ENCODE measurements at regions not wholly inside any gene's neighbourhood (a gene's known extent, or its start where the extent isn't known, plus 50 kb on each side); places are given as distances from the start of the nearest gene placed in this dataset.

GRCh38 chr1:17970757-17971156, 136.8 kb upstream of the IGSF21 start:
- no peak for DNase-seq (ENCODE audit: low read depth)

DNA sequence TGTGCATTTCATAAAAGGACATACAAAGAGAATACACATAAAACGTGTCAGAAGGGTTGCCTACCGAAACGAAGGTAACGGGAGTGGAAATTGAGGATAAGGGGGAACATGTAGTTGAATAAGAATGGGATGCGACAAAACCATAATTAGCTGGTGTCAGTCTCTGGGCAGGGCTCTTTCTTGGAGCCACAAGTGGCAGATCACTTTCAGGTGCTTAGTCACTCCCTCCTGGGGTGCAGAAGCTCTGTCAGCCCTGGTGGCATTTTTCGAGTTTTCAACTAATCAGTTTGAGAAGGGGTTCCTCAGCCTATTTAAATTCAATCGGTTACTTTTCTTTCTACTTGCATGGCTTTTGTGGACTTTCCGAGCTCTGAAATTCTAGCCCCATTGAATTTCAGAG, 133.9 kb upstream of the IGSF21 start:
- no peak for DNase-seq (ENCODE audit: low read depth)

- DNase-seq (ENCODE audit: low read depth) = no peak
Measured at GRCh38 chr1:17976854-17977253, 130.7 kb upstream of the IGSF21 start.

DNA sequence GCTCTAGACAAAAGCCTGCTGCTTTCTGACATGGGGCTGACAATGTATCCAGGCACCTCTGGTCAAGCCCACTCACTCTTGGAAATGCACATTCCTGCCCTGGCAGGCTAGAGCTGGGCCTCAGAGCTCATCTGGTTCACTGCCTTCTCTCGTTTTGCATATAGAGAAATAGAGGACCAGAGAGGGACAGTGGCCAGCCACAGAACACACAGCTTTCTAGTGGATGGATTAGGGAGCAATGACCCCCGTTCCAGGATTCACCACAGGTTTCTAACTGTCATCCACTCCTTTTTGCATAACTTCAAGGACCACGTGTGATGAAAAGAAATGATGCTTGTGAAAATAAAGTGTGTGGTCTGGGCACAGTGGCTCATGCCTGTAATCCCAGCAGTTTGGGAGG, 129.6 kb upstream of the IGSF21 start:
- DNase-seq (ENCODE audit: low read depth) = no peak

- no peak for DNase-seq (ENCODE audit: low read depth)
Measured at GRCh38 chr1:17979815-17980214, 127.8 kb upstream of the IGSF21 start.

DNA sequence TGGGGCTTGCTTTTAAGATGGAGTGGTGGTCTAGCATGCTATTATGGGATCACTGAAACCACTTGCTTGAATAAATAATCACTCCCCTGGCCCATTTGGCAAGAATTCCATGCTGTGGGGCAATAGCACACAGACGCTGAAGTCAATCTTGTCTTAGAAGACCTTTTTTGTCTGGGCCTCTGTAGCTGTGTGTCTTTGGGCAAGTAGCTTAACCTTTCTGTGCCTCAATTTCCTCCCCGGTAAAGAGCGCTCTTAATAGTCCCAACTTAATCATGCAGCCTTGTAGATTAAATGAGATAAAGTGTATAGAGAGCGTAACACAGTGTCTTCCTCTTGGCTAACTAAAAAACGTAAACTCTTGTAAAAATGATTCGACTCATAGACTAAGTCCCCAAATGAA, 125.4 kb upstream of the IGSF21 start:
- no peak for DNase-seq (ENCODE audit: low read depth)

DNA sequence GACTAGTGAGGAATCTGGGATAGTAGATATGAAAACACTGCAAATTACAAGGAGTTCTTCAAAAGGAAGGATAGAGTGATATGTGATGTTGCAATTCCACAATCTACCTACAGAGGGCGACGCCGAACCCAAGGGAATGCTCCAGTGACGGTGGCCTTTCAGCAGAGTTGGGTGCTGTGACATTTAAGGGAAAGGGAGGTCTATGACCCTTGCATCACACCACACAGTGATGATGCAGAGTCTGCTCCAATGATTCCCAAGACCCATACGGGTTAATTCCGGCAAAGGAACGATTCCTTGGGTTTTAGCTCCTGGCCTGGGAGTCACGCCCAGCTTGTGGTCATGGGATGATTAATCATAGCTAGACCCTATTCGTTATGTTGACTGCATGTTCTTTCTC, 123.0 kb upstream of the IGSF21 start:
- DNase-seq (ENCODE audit: low read depth) = peak; percentile 53

DNA sequence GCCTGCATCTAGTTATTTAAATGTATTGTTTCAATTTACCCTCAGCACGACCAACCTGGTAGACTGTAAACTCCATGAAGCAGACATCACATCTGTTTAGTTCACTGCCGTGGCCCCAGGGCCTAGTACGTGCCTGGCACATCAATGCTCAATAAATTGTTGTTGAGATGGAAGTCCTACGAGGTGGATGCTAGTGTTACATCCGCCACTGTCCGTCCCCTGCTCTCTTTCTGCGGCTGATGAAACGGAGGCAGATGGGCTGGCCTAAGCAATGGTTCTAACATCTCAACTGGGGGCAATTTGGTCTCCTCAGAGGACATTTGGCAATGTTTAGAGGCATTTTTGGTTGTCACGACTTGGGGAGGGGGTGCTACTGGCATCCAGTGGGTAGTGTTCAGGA, 121.4 kb upstream of the IGSF21 start:
- no peak for DNase-seq (ENCODE audit: low read depth)

GRCh38 chr1:17990401-17990800, 117.2 kb upstream of the IGSF21 start:
- DNase-seq (ENCODE audit: low read depth) = no peak

DNA sequence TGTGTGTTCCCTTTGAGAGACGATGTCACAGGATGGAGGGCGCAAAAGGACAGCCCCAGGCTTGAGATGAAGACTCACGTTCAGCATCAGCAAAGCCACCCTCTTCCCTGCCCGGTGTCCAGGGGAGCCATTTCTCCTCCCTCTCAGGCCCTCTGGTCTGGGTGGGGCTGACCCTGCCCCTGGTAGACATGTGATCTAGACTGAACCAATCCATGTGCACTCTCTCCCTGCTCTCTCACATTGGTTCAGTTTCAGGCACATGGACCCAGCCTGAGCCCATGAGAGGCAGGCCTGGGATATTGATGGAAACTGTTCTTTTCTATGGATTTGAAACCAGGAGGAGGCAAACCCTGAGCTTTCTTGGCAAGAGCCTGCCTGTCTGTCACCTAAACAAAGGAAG, 115.6 kb upstream of the IGSF21 start:
- no peak for DNase-seq (ENCODE audit: low read depth)

DNA sequence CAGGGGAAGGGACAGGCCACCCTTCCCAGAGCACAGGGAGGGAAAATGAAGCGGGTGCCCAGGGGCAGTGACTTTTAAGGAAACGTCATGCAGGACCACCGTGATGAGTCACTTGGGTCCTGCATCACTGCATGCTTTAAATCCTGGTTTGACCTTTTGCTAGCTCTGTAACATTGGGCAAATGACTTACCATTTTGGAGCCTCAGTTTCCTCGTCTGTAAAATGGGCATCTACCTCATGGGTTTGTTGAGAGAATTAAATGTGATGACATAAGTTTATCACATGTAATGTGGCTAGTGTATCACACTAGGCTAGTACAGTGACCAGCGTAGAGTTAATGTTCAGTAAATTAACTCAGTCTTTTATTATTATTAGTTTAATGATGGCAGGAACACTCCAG, 114.8 kb upstream of the IGSF21 start:
- DNase-seq (ENCODE audit: low read depth) = no peak

- DNase-seq (ENCODE audit: low read depth) = no peak
Measured at GRCh38 chr1:17994046-17994445, 113.6 kb upstream of the IGSF21 start.

DNA sequence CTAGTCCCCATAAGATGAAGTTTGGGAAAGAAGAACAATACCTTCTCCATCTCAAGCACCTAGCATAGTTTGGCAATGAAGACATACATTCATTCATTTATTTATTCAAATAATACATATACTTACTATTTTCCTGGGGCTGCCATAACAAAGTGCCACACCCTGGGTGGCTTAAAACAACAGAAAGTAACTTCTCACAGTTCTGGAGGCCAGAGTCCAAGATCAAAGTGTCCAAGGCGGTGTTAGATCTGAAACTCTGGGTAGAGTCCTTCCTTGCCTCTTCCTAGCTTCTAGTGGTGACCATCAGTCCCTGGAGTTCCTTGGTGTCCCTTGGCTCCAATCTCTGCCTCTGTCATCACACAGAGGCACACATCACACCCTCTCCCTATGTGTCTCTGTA, 112.1 kb upstream of the IGSF21 start:
- DNase-seq (ENCODE audit: low read depth) = no peak

GRCh38 chr1:17998889-17999288, 108.7 kb upstream of the IGSF21 start:
- no peak for DNase-seq (ENCODE audit: low read depth)

DNA sequence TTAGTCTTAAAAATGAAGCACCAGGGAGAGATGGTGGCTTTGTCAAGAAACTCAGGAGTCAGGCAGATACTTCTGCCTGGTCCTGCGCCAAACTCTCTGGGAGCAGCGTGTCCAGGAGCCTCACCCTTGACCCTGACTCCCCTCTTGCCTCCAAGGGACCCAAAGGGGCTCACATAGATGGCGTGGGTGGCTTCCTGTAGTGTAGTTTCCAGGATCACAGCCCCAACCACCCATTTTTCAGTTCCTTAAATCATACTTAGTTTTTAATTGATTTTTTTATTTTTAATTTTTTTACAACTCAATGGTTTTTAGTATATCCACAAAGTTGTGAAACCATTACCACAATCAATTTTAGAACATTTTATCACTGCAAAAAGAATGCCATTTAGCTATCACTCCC, 107.7 kb upstream of the IGSF21 start:
- no peak for DNase-seq (ENCODE audit: low read depth)

- no peak for DNase-seq (ENCODE audit: low read depth)
Measured at GRCh38 chr1:18001725-18002124, 105.9 kb upstream of the IGSF21 start.

GRCh38 chr1:18004278-18004677, 103.3 kb upstream of the IGSF21 start:
- DNase-seq (ENCODE audit: low read depth) = no peak

DNA sequence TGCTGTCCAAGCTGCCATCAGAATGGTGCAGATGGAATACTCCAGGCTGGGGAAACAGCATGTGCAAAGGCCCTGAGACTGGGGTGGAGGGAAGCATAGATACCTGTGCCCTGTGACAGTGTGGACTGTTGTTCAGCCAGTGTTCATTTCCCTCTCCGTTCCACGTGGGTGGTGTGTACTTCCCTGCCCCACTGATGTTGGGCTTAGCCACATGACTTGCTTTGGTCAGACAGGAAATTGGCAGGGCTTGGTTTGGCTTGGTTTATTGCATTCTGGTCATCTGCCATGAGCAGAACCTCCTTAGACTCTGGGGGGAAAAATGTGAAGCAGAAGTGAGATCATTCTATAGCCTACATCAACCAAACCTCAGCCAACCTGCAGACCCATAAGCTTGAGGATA, 102.4 kb upstream of the IGSF21 start:
- no peak for DNase-seq (ENCODE audit: low read depth)

DNA sequence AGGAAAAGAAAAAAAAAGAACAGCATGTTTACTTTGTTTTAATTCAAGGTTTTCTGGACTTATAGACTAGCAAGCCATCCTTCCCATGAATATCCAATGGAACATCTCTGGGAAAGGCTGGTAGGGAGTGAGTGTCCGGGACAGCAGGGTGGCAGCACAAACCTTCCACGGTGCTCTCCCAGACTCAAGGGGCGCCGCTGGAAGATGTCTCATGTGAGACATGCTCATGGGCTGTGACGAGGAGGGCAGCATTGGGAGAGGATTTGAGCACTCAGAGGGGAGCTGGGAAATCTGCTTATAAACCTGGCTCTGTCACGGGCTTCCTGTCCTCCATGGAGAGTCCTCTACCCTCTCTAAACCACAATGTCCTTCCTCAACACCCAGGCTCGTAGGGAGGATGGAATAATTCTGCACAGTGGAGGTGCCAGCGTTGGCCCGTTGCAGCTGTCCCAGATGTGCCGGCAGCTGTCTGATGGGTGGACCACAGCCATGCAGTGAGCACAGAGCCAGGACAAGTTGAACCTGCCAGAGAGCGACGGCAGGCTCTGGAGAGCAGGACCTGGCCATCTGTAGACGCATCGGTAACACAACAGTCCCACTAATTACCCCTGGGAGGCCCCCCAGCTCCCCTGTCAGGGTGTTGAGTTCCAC, 100.1 kb upstream of the IGSF21 start:
- DNase-seq (ENCODE audit: low read depth) = no peak

- DNase-seq (ENCODE audit: low read depth) = no peak
Measured at GRCh38 chr1:18008081-18008480, 99.5 kb upstream of the IGSF21 start.

GRCh38 chr1:18009055-18009454, 98.5 kb upstream of the IGSF21 start:
- DNase-seq (ENCODE audit: low read depth) = peak; percentile 47

GRCh38 chr1:18009478-18009961, 98.1 kb upstream of the IGSF21 start:
- DNase-seq (ENCODE audit: low read depth) = peak; percentile 52

GRCh38 chr1:18010408-18010807, 97.2 kb upstream of the IGSF21 start:
- DNase-seq (ENCODE audit: low read depth) = no peak

GRCh38 chr1:18010945-18011344, 96.7 kb upstream of the IGSF21 start:
- DNase-seq (ENCODE audit: low read depth) = no peak
